ENCODE measurements at regions not wholly inside any gene's neighbourhood (a gene's known extent, or its start where the extent isn't known, plus 50 kb on each side); places are given as distances from the start of the nearest gene placed in this dataset.

- Mint-ChIP-seq H3K4me3 (ENCODE audit: low read depth) (no peak overlapping the region), H3K27me3 (no peaks in the 10 kb centered on the region), H3K9me3 (ENCODE audit: low read depth) (no peaks in the 10 kb centered on the region), H3K4me1 (ENCODE audit: low read depth) (peaks cover 5% of the 10 kb centered on the region), H3K36me3 (ENCODE audit: insufficient read depth) (no peaks in the 10 kb centered on the region), H3K27ac (no peak overlapping the region)
- TF ChIP-seq CTCF (IDR thresholded peaks at IDR 0.05; ENCODE audit: unreplicated experiment) = no peak
- DNase-seq (ENCODE audit: low spot score, unreplicated experiment) = no peak
Measured at GRCh38 chr6:8329562-8329961, 105.8 kb downstream of the SLC35B3 start.

GRCh38 chr6:8325743-8326142 is 109.6 kb downstream of the SLC35B3 start:
- Mint-ChIP-seq H3K4me1 (ENCODE audit: low read depth) (peaks cover 14% of the 10 kb centered on the region), H3K9me3 (ENCODE audit: low read depth) (no peaks in the 10 kb centered on the region), H3K4me3 (ENCODE audit: low read depth) (no peak overlapping the region), H3K27ac (no peak overlapping the region), H3K27me3 (no peaks in the 10 kb centered on the region), H3K36me3 (ENCODE audit: insufficient read depth) (no peaks in the 10 kb centered on the region)
- TF ChIP-seq CTCF (IDR thresholded peaks at IDR 0.05; ENCODE audit: unreplicated experiment) = no peak
- DNase-seq (ENCODE audit: low spot score, unreplicated experiment) = no peak

GRCh38 chr6:8322659-8323058 is 112.7 kb downstream of the SLC35B3 start:
- no peaks in the 10 kb centered on the region for H3K9me3 Mint-ChIP-seq (ENCODE audit: low read depth)
- peaks cover 8% of the 10 kb centered on the region for H3K4me1 Mint-ChIP-seq (ENCODE audit: low read depth)
- no peak for TF ChIP-seq CTCF (IDR thresholded peaks at IDR 0.05; ENCODE audit: unreplicated experiment)
- no peaks in the 10 kb centered on the region for H3K36me3 Mint-ChIP-seq (ENCODE audit: insufficient read depth)
- H3K4me3 Mint-ChIP-seq (ENCODE audit: low read depth) = no peak overlapping the region
- DNase-seq (ENCODE audit: low spot score, unreplicated experiment) = no peak
- no peak overlapping the region for H3K27ac Mint-ChIP-seq
- no peaks in the 10 kb centered on the region for H3K27me3 Mint-ChIP-seq

- no peaks in the 10 kb centered on the region for H3K36me3 Mint-ChIP-seq (ENCODE audit: insufficient read depth)
- H3K27ac Mint-ChIP-seq = no peak overlapping the region
- H3K27me3 Mint-ChIP-seq = no peaks in the 10 kb centered on the region
- no peak overlapping the region for H3K4me3 Mint-ChIP-seq (ENCODE audit: low read depth)
- H3K9me3 Mint-ChIP-seq (ENCODE audit: low read depth) = no peaks in the 10 kb centered on the region
- H3K4me1 Mint-ChIP-seq (ENCODE audit: low read depth) = peaks cover 8% of the 10 kb centered on the region
- DNase-seq (ENCODE audit: low spot score, unreplicated experiment) = no peak
- no peak for TF ChIP-seq CTCF (IDR thresholded peaks at IDR 0.05; ENCODE audit: unreplicated experiment)
Measured at GRCh38 chr6:8321671-8322404, 113.5 kb downstream of the SLC35B3 start.

GRCh38 chr6:8315154-8315553 is 120.2 kb downstream of the SLC35B3 start:
- no peak overlapping the region for H3K27ac Mint-ChIP-seq
- no peaks in the 10 kb centered on the region for H3K27me3 Mint-ChIP-seq
- no peak for TF ChIP-seq CTCF (IDR thresholded peaks at IDR 0.05; ENCODE audit: unreplicated experiment)
- no peaks in the 10 kb centered on the region for H3K4me1 Mint-ChIP-seq (ENCODE audit: low read depth)
- no peak for DNase-seq (ENCODE audit: low spot score, unreplicated experiment)
- peaks cover 4% of the 10 kb centered on the region for H3K36me3 Mint-ChIP-seq (ENCODE audit: insufficient read depth)
- no peak overlapping the region for H3K4me3 Mint-ChIP-seq (ENCODE audit: low read depth)
- peaks cover 15% of the 10 kb centered on the region for H3K9me3 Mint-ChIP-seq (ENCODE audit: low read depth)
